ENCODE measurements at regions not wholly inside any gene's neighbourhood (a gene's known extent, or its start where the extent isn't known, plus 50 kb on each side); places are given as distances from the start of the nearest gene placed in this dataset.

DNA sequence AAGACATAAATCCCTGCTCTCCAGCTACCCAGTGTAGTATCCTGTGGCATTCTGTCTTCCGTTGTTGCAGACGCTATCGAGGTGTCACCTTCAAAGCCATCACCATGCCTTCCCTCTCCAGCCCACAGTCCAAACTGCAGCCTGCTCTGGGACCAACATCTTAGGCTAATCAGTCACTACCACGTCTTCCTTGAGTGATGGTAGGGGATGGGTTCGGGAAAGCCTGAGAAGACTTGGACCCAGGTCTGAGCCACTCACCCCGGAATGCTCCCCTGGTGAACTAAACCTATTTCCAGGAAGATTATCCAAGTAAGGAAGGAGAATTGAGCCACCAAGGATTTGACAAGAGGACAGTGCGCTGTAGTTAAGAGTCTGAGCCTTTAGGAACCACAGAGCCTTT is 52.9 kb upstream of the IRX1 start:
- DNase-seq (ENCODE audit: low spot score): no peak

- no peak for DNase-seq (ENCODE audit: low spot score)
Observed at GRCh38 chr5:3542158-3542557, 53.5 kb upstream of the IRX1 start.

- DNase-seq (ENCODE audit: low spot score): no peak
Observed at GRCh38 chr5:3538886-3539285, 56.7 kb upstream of the IRX1 start.

GRCh38 chr5:3537942-3538341 is 57.7 kb upstream of the IRX1 start:
- no peak for DNase-seq (ENCODE audit: low spot score)

GRCh38 chr5:3535414-3536211 is 60.0 kb upstream of the IRX1 start:
- no peak for DNase-seq (ENCODE audit: low spot score)

GRCh38 chr5:3534997-3535396 is 60.6 kb upstream of the IRX1 start:
- DNase-seq (ENCODE audit: low spot score): no peak

DNA sequence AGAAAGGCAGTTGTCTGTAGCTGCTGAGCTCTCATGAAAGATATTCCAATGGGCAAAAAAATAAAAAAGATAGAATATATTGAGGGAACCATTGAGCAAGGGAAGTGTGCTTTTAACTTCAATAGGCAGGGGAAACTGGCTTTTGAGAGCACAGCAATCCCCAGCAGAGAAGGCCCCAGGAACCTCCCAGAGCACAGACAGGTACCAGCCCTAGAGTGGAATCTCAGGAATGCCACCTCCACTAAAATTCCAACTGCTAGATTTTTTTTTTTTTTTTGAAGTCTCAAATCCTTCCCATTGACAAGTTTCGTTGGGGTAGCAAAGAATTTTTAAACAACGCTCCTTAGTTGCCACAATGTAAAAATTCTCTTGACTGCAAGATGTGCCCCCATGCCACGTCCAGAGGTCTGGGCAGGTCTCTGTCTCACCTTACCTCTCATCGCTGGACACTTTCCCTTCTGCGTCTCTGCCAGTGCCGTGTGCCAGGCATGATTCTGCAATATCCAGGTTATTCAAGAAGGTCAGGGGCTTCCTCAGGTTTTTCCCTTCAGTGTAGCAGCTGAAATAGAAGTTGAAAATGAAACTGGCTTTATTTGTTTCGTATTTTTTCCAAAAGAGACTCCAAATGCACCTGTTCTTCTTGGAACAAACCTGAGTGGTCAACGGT is 64.2 kb upstream of the IRX1 start:
- no peak for DNase-seq (ENCODE audit: low spot score)

DNA sequence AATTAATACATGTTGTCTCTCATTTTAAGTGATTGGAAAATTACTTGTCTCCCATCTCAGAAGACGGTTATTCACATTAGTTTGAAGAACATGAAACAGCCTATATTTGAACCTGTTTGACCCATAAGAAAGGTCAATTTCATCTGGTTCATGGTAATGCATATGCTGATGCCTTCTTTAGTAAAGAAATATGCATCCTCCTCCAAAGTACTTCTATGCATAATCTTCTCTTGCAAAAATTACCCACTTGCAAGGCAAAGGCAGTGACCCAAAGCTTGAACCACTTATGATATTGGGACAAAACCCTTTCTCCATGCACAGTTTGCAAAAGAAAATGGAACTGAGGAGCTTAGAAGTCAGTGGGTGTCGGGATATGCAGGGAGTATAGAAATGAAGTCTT is 65.4 kb upstream of the IRX1 start:
- no peak for DNase-seq (ENCODE audit: low spot score)

GRCh38 chr5:3526551-3527185 is 69.0 kb upstream of the IRX1 start:
- no peak for DNase-seq (ENCODE audit: low spot score)

GRCh38 chr5:3522491-3522890 is 73.1 kb upstream of the IRX1 start:
- no peak for DNase-seq (ENCODE audit: low spot score)

DNA sequence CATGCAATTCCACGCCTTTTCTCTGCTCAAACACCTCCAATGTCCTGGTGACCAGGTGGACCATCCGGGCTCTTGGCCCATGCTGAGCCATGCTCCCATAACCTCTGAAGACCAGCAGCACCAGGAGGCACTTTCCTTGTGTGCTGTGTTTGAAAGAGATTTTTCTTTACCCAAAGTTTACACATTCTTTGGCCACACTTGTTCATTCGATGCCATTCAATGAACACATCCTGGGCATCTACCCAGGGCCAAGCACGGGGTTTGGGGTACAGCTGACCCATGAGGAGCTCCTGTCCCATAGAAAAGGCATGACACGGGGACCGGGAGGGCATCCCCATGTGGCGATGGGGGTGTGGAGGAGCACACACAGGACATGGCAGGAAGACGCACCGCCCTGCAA is 77.1 kb upstream of the IRX1 start:
- DNase-seq (ENCODE audit: low spot score): no peak

GRCh38 chr5:3518051-3518450 is 77.6 kb upstream of the IRX1 start:
- DNase-seq (ENCODE audit: low spot score): no peak

GRCh38 chr5:3517348-3517747 is 78.3 kb upstream of the IRX1 start:
- DNase-seq (ENCODE audit: low spot score): no peak

DNA sequence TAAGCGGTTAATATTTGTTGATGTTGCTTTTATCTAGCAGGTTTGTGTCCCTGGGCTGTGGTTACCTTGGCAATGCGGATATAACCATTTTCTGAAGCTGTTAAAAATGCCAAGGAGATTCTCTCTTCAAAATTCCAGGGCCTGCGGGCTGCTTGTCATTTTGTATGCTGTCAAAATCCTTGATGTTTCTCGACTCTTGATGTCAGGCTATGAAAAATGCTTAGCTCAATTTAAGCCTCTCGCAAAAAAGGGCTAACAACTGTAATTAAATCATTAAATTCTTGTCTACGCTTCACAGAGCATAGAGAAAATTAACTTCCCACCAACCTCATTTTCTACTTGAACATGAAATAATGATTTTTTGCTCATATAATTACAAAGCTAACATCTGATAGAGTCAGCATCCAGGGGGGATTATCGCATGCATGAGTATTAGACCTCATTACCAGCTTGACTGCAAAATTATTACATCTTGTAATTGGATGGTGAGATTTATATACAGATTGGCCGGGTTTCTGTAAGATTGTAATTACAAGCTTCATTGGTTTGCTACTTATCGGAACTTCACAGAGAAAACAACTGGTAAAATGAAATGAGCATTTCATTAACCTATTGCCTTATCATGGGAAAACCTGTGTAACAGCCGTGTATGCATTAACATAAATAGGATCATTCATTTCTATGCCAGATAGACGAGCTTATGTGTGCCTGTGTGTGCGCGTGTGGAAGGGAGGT is 83.1 kb upstream of the IRX1 start:
- DNase-seq (ENCODE audit: low spot score): no peak

- no peak for DNase-seq (ENCODE audit: low spot score)
Observed at GRCh38 chr5:3511934-3512333, 83.7 kb upstream of the IRX1 start.

- no peak for DNase-seq (ENCODE audit: low spot score)
Observed at GRCh38 chr5:3511519-3511918, 84.1 kb upstream of the IRX1 start.

DNA sequence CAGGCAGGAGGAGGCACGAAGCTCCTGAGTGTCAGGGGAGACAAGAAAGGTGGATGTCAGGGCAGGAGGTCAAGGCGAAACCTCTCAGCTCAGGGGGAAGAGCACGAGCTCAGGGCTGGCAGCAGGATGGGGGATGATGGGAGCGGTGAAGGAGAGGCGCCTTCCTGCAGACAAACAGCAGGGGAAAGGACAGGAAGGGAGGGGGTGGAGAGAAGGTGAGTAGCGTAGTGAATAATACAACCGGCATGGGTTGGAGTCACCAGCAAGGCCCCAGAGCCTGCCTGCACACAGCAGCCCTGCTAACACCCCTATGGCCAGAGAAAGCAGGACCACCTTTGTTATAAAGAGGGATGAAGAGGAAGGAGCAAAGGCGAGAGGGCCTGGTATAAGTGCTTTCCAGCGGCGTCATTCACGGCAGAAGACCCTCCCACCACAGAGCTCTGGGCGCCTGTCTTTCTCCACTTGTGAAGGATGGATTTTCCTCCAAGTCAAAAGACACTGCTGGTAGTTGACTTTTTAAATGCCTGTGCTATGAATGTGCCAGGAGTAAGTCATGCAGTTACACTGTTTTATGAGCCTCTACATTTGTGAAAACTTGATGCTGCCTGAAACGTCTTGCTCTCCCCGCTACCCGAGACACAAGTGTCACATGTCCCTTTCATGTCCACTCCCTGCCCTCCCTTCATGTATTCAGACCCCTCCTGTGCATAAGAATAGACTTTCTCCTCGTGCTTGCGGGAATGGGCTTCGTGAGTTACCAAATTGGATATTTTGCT is 84.8 kb upstream of the IRX1 start:
- no peak for DNase-seq (ENCODE audit: low spot score)

GRCh38 chr5:3509290-3509689 is 86.3 kb upstream of the IRX1 start:
- no peak for DNase-seq (ENCODE audit: low spot score)

GRCh38 chr5:3508395-3508794 is 87.2 kb upstream of the IRX1 start:
- DNase-seq (ENCODE audit: low spot score): no peak

- DNase-seq (ENCODE audit: low spot score): no peak
Observed at GRCh38 chr5:3490957-3491507, 104.6 kb upstream of the IRX1 start.
